Glutamatergic neuron (in vitro differentiated cells): ENCODE measurements at regions not wholly inside any gene's neighbourhood (a gene's known extent, or its start where the extent isn't known, plus 50 kb on each side); places are given as distances from the start of the nearest gene placed in this dataset.

Experiments used
- DNase-seq: peaks from one replicate; pipeline ENCODE4 v3.0.0; 2022
- H3K27ac Mint-ChIP-seq: one replicate; pipeline ENCODE4 v1.8.0; 2020; ENCODE audit warnings: mild to moderate bottlenecking, mixed read lengths, inconsistent platforms; ENCODE audit not compliant: unreplicated experiment
- H3K27me3 Mint-ChIP-seq: one replicate; pipeline ENCODE4 v1.8.0; 2020; ENCODE audit warnings: mild to moderate bottlenecking, moderate library complexity, mixed read lengths, inconsistent platforms; ENCODE audit not compliant: unreplicated experiment
- H3K36me3 Mint-ChIP-seq: one replicate; pipeline ENCODE4 v1.8.0; 2020; ENCODE audit warnings: mild to moderate bottlenecking, mixed read lengths, inconsistent platforms; ENCODE audit not compliant: unreplicated experiment
- H3K4me1 Mint-ChIP-seq: one replicate; pipeline ENCODE4 v1.8.0; 2020; ENCODE audit warnings: mild to moderate bottlenecking, low read depth, mixed read lengths, inconsistent platforms; ENCODE audit not compliant: unreplicated experiment
- H3K4me3 Mint-ChIP-seq: one replicate; pipeline ENCODE4 v1.8.0; 2020; ENCODE audit warnings: mild to moderate bottlenecking, mixed read lengths, inconsistent platforms; ENCODE audit not compliant: unreplicated experiment
- H3K9me3 Mint-ChIP-seq: one replicate; pipeline ENCODE4 v1.8.0; 2020; ENCODE audit warnings: mild to moderate bottlenecking, moderate library complexity, mixed read lengths, inconsistent platforms; ENCODE audit not compliant: unreplicated experiment
- TF ChIP-seq, protein P1 (sequence below): fragments of 200-600 bp; sonication (generic); IDR thresholded peaks from one replicate; pipeline ENCODE4 v1.5.0; 2021; ENCODE audit not compliant: partially characterized antibody, unreplicated experiment

DNA sequence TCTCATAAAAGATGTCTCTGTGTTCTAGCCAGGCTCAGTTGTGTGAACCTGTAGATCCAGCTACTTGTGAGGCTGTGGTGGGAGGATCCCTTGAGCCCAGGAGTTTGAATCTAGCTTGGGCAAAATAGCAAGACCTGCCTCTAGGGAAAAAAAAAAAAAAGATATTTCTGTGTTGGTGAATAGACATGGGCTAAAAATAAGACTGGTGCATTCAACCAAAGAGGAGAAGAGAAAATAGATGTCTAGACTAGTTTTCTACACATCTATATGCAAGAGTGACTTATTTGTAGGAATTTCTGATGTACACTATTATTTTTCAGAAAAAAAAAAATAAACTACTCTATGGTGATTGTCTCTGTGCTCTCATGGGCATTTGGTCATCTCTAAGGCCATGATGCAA, 555.1 kb downstream of the BCL11A start:
- no peak for DNase-seq
- Mint-ChIP-seq H3K4me3 (no peak overlapping the region), H3K9me3 (no peaks in the 10 kb centered on the region), H3K27ac (no peak overlapping the region), H3K4me1 (no peaks in the 10 kb centered on the region), H3K36me3 (no peaks in the 10 kb centered on the region), H3K27me3 (no peaks in the 10 kb centered on the region)
- TF ChIP-seq, protein P1, sequence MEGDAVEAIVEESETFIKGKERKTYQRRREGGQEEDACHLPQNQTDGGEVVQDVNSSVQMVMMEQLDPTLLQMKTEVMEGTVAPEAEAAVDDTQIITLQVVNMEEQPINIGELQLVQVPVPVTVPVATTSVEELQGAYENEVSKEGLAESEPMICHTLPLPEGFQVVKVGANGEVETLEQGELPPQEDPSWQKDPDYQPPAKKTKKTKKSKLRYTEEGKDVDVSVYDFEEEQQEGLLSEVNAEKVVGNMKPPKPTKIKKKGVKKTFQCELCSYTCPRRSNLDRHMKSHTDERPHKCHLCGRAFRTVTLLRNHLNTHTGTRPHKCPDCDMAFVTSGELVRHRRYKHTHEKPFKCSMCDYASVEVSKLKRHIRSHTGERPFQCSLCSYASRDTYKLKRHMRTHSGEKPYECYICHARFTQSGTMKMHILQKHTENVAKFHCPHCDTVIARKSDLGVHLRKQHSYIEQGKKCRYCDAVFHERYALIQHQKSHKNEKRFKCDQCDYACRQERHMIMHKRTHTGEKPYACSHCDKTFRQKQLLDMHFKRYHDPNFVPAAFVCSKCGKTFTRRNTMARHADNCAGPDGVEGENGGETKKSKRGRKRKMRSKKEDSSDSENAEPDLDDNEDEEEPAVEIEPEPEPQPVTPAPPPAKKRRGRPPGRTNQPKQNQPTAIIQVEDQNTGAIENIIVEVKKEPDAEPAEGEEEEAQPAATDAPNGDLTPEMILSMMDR = no peak

- TF ChIP-seq, protein P1 = no peak
- no peaks in the 10 kb centered on the region for H3K27me3 Mint-ChIP-seq
- H3K9me3 Mint-ChIP-seq = peaks cover under 1% of the 10 kb centered on the region
- no peak for DNase-seq
- no peak overlapping the region for H3K4me3 Mint-ChIP-seq
- no peaks in the 10 kb centered on the region for H3K4me1 Mint-ChIP-seq
- no peak overlapping the region for H3K27ac Mint-ChIP-seq
- H3K36me3 Mint-ChIP-seq = no peaks in the 10 kb centered on the region
These were observed 556.1 kb downstream of the BCL11A start for GRCh38 chr2:59997371-59997770.

DNA sequence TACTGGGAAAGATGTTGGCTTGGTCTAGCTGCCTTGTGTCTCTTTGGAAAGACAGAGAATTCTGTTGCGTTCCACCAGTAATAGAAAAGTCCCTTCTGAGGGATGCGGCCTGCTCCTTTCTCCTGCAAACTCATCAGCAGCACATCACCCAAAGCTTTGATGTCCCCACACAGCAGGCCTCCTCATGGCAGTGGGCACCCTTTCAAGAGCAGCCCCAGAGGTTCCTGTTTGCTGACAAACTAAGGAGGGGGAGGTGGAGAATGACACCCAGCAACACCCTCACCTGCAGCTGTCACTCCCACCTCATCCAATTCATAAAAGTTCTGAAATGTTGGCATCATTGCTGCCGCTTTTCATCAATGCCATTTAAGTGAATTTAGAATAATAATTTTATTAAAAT, 556.6 kb downstream of the BCL11A start:
- H3K36me3 Mint-ChIP-seq = no peaks in the 10 kb centered on the region
- no peak overlapping the region for H3K27ac Mint-ChIP-seq
- H3K27me3 Mint-ChIP-seq = no peaks in the 10 kb centered on the region
- TF ChIP-seq, protein P1 = no peak
- DNase-seq = no peak
- no peaks in the 10 kb centered on the region for H3K4me1 Mint-ChIP-seq
- H3K9me3 Mint-ChIP-seq = peaks cover 1% of the 10 kb centered on the region
- H3K4me3 Mint-ChIP-seq = no peak overlapping the region

DNA sequence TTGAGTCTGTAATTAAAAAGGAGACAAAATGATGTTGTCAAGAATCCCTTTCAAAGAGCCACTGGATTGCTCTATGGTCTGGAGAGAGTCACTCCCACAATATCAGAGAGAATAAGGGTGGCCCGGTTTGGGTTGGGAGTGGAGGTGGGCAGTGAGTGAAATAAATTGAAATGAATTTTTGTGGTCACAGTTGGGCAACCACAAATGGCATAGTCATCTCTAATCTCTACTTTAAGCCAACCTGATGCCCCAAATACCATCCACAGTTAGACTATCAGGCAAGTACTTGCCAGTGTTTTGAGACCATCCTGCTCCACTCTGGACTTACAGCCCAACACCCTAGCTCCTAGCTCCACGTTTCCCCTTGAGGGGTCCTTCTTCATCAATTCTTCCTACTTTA, 559.7 kb downstream of the BCL11A start:
- no peak for DNase-seq

GRCh38 chr2:59988341-59988740, 565.1 kb downstream of the BCL11A start:
- TF ChIP-seq, protein P1 = no peak
- H3K27me3 Mint-ChIP-seq = peaks cover 4% of the 10 kb centered on the region

More for the DNA sequence above, 559.7 kb downstream of the BCL11A start:
- Mint-ChIP-seq H3K9me3 (peaks cover 1% of the 10 kb centered on the region), H3K4me3 (no peak overlapping the region), H3K36me3 (no peaks in the 10 kb centered on the region), H3K4me1 (no peaks in the 10 kb centered on the region), H3K27ac (no peak overlapping the region), H3K27me3 (no peaks in the 10 kb centered on the region)
- TF ChIP-seq, protein P1 = no peak

More at GRCh38 chr2:59988341-59988740, 565.1 kb downstream of the BCL11A start:
- Mint-ChIP-seq H3K4me1 (peaks cover 12% of the 10 kb centered on the region), H3K27ac (no peak overlapping the region), H3K4me3 (no peak overlapping the region), H3K9me3 (peaks cover 6% of the 10 kb centered on the region), H3K36me3 (no peaks in the 10 kb centered on the region)
- no peak for DNase-seq
